Upper lobe of right lung (tissue), 1 donor: ENCODE measurements at regions not wholly inside any gene's neighbourhood (a gene's known extent, or its start where the extent isn't known, plus 50 kb on each side); places are given as distances from the start of the nearest gene placed in this dataset.

Experiments
- ATAC-seq: fragments of 200-7000 bp; cut with Tn5 transposase; one replicate; pipeline ENCODE4 v1.9.1; 2020; ENCODE audit warnings: mild to moderate bottlenecking, moderate library complexity
- DNase-seq: peaks from one replicate; pipeline ENCODE4 v3.0.0-alpha.2; 2020
- H3K27ac ChIP-seq: fragments of 200-600 bp; one replicate; pipeline ENCODE4 v1.8.0; 2022
- H3K27me3 ChIP-seq: fragments of 200-600 bp; one replicate; pipeline ENCODE4 v1.8.0; 2022; ENCODE audit warnings: mild to moderate bottlenecking
- H3K36me3 ChIP-seq: fragments of 200-600 bp; one replicate; pipeline ENCODE4 v1.8.0; 2022
- H3K4me1 ChIP-seq: fragments of 200-600 bp; one replicate; pipeline ENCODE4 v1.8.0; 2022
- H3K4me3 ChIP-seq: fragments of 200-600 bp; one replicate; pipeline ENCODE4 v1.8.0; 2022; ENCODE audit warnings: mild to moderate bottlenecking
- H3K9me3 ChIP-seq: fragments of 200-600 bp; one replicate; pipeline ENCODE4 v1.8.0; 2022
- intact Hi-C: fragments of 100-400 bp; cut with DNase I; formaldehyde crosslinking; loops from one replicate; pipeline ENCODE4 v1.11.0; 2022
- TF ChIP-seq, protein P1 (sequence below): fragments of 200-600 bp; IDR thresholded peaks from one replicate; pipeline ENCODE4 v1.8.0; 2022; ENCODE audit warnings: antibody characterized with exemption
- donor health status: DM: no; HTN: yes; CAD: no; lungs with severe emphysema.

DNA sequence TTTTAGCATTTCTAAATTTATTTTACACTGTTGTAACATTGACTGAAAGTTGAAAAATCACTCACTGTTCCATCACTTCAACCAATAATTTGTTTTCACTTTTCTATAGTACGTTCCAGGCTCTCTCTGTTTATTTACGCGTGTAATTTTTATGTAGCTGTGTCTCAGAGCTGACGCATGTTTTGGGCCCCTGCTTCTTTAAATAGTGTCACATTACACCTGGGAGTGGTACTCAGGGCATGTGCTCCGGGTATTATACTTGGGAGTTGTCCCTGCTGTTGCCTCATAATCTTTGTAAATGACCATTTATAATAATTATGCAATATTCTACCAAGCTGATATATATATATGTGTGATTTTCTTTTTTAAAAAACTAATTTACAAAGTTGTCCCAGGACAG lies 132.8 kb upstream of the CPM start:
- intact Hi-C loops = no loop called here
- peaks cover 7% of the 10 kb centered on the region for H3K4me1 ChIP-seq
- no peak for DNase-seq
- H3K9me3 ChIP-seq = no peaks in the 10 kb centered on the region
- H3K36me3 ChIP-seq = no peaks in the 10 kb centered on the region
- TF ChIP-seq, protein P1, sequence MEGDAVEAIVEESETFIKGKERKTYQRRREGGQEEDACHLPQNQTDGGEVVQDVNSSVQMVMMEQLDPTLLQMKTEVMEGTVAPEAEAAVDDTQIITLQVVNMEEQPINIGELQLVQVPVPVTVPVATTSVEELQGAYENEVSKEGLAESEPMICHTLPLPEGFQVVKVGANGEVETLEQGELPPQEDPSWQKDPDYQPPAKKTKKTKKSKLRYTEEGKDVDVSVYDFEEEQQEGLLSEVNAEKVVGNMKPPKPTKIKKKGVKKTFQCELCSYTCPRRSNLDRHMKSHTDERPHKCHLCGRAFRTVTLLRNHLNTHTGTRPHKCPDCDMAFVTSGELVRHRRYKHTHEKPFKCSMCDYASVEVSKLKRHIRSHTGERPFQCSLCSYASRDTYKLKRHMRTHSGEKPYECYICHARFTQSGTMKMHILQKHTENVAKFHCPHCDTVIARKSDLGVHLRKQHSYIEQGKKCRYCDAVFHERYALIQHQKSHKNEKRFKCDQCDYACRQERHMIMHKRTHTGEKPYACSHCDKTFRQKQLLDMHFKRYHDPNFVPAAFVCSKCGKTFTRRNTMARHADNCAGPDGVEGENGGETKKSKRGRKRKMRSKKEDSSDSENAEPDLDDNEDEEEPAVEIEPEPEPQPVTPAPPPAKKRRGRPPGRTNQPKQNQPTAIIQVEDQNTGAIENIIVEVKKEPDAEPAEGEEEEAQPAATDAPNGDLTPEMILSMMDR = no peak
- H3K27ac ChIP-seq = no peak overlapping the region
- ATAC-seq = peak; percentile 54
- no peaks in the 10 kb centered on the region for H3K27me3 ChIP-seq
- H3K4me3 ChIP-seq = no peak overlapping the region

DNA sequence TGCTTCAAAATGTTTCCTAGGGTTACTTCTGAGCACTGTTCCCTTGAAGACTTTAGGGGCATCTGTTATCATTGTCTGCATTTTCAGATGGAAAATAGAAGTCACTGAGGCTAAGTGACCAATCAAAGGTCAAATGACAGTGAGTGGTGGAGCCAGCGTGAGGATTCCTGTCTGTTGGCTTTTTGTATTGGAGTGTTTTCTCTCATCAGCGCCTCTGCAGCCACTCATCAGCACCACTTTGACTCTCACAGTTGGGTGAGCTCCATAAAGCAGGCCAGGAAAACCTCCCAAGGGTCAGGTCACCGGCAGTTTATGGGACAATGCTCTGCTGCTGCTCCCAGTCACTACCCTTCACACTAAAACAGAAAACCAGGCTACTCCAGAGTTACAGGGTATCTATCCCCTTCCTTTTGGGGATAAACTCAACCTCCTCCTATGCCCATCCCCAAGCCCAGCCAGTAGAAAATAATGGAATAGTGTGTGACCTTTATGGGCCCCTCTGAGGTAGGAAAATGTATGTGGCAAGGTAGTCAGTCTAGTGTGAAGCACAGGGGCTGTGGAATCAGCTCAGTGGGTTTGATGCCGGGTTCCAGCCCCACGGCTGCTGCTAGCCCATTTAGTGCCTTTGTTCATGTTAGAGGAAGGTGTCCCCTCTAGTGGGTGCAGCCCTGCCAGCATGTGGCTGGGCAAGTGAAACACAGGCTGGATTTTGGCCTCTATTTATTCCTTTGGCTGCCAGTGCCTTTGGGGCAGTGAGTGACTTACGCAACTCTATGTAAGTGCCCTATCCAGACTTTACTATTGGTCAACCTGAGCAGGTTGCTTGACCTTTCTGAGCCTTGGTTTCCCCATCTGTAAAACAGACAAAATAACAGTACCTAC lies 133.8 kb upstream of the CPM start:
- ATAC-seq = peak; percentile 8
- H3K27me3 ChIP-seq = no peaks in the 10 kb centered on the region

DNA sequence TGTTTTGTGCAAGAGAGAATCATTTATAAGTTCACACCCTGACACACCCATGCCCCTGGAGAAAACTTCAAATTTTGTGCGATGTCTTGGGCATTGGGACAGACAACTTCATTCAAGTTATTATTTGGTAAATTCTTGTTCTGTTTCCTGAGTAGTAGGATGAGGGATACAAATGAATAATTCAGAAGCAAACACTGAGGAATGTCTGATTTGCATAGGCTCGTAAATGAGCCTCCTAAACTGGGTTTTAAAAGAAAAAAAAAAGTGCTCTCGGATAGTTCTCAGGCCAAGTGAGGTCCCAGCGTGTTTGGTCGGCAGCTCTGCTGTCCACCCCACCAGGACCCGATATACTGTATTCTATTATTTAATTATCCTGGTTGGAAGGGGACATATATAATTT lies 134.7 kb upstream of the CPM start:
- intact Hi-C loops = no loop called here
- no peak overlapping the region for H3K27ac ChIP-seq
- H3K27me3 ChIP-seq = no peaks in the 10 kb centered on the region
- ATAC-seq = no peak
- DNase-seq = no peak
- TF ChIP-seq, protein P1 = no peak
- H3K9me3 ChIP-seq = no peaks in the 10 kb centered on the region
- H3K4me1 ChIP-seq = no peaks in the 10 kb centered on the region
- peak overlapping the region; percentile 8 for H3K4me3 ChIP-seq
- H3K36me3 ChIP-seq = no peaks in the 10 kb centered on the region

More for the DNA sequence above, 133.8 kb upstream of the CPM start:
- H3K4me3 ChIP-seq = no peak overlapping the region
- intact Hi-C loops = no loop called here
- no peak for DNase-seq
- TF ChIP-seq, protein P1 = no peak
- no peak overlapping the region for H3K27ac ChIP-seq
- H3K36me3 ChIP-seq = no peaks in the 10 kb centered on the region
- H3K4me1 ChIP-seq = peaks cover 3% of the 10 kb centered on the region
- H3K9me3 ChIP-seq = no peaks in the 10 kb centered on the region

DNA sequence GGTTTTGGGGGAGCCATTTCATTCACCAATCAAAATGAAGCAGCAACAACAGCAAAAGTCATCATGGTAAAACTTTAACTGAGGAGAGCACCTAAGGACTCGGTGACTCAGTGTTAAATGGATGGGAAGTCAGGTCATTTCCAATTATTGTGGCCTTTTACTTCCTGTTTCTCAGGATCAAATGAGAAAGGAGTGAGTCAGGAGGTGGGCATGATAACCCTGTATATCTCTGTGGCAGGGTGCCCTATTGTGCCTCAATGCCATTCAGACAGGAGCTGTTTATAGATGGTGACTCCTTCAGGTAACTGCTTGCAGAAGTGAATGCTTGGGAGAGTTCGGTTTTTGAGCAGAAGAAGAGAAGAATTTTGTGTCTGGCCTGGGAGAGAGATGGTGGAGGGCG lies 135.5 kb upstream of the CPM start:
- Histone ChIP-seq H3K4me1 (no peaks in the 10 kb centered on the region), H3K4me3 (no peak overlapping the region), H3K9me3 (no peaks in the 10 kb centered on the region), H3K27ac (no peak overlapping the region), H3K36me3 (no peaks in the 10 kb centered on the region), H3K27me3 (no peaks in the 10 kb centered on the region)
- no peak for DNase-seq
- intact Hi-C loops = no loop called here
- TF ChIP-seq, protein P1 = no peak
- peak; percentile 77 for ATAC-seq

DNA sequence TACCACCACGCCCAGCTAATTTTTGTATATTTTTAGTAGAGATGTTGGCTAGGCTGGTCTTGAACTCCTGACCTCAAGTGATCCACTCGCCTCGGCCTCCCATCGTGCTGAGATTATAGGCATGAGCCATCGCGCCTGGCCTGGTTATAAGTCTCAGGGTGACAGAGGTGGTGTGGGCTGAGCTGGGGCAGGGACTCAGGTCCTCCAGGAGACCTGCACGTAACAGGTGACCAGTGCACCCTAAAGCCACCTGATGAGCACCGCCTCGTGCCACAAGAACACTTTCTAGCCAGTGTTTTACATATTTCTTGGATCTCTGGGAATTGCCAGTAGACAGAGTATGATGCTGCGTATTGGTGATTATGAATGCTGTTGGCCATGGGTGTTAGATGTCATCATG lies 136.5 kb upstream of the CPM start:
- no peaks in the 10 kb centered on the region for H3K27me3 ChIP-seq
- ATAC-seq (no peak), DNase-seq (no peak)
- intact Hi-C loops = no loop called here
- no peak overlapping the region for H3K4me3 ChIP-seq
- H3K9me3 ChIP-seq = no peaks in the 10 kb centered on the region
- no peaks in the 10 kb centered on the region for H3K36me3 ChIP-seq
- H3K4me1 ChIP-seq = no peaks in the 10 kb centered on the region
- H3K27ac ChIP-seq = no peak overlapping the region
- TF ChIP-seq, protein P1 = no peak
